WTC11 (cell line): ENCODE measurements at regions not wholly inside any gene's neighbourhood (a gene's known extent, or its start where the extent isn't known, plus 50 kb on each side); places are given as distances from the start of the nearest gene placed in this dataset.

Source experiments
- ATAC-seq: fragments of 200-7000 bp; cut with Tn5 transposase; 2 replicates; pipeline ENCODE4 v1.10.0; 2021; ENCODE audit warnings: mild to moderate bottlenecking, moderate library complexity
- CTCF ChIA-PET: fragments of 300-600 bp; sonication (Branson Sonifier 250); formaldehyde crosslinking; loops from one replicate; lab custom pipeline; 2021; ENCODE audit warnings: antibody characterized with exemption; lab: Charles Lee
- POLR2A ChIA-PET: fragments of 350-600 bp; sonication (Branson Sonifier 250); formaldehyde crosslinking; loops from one replicate; lab custom pipeline; 2021; ENCODE audit warnings: antibody characterized with exemption; lab: Charles Lee
- DNase-seq: peaks from one replicate; pipeline ENCODE4 v3.0.0; 2021; ENCODE audit warnings: low spot score
- H3K27ac Mint-ChIP-seq: 2 replicates; pipeline ENCODE4 v1.8.0; 2021; ENCODE audit warnings: mixed read lengths
- H3K27me3 Mint-ChIP-seq: 2 replicates; pipeline ENCODE4 v1.8.0; 2021; ENCODE audit warnings: low read depth, mild to moderate bottlenecking, moderate library complexity, mixed read lengths
- H3K36me3 Mint-ChIP-seq: 2 replicates; pipeline ENCODE4 v1.8.0; 2021; ENCODE audit warnings: mixed read lengths
- H3K4me1 Mint-ChIP-seq: 2 replicates; pipeline ENCODE4 v1.8.0; 2022; ENCODE audit warnings: mixed read lengths
- H3K4me3 Mint-ChIP-seq: 2 replicates; pipeline ENCODE4 v1.8.0; 2021; ENCODE audit warnings: mild to moderate bottlenecking, moderate library complexity, mixed read lengths
- H3K9me3 Mint-ChIP-seq: 2 replicates; pipeline ENCODE4 v1.8.0; 2021; ENCODE audit warnings: mixed read lengths
- ATF3 ChIP-seq: sonication (generic); formaldehyde crosslinking; conservative IDR thresholded peaks from 2 replicates; pipeline ENCODE4 v1.8.1; 2022; ENCODE audit warnings: mild to moderate bottlenecking, missing genetic modification reagents
- CBFB ChIP-seq: sonication (generic); formaldehyde crosslinking; IDR thresholded peaks from 2 replicates; pipeline ENCODE4 v1.8.1; 2022; ENCODE audit warnings: mild to moderate bottlenecking, low read depth, missing genetic modification reagents
- CREM ChIP-seq: sonication (generic); formaldehyde crosslinking; IDR thresholded peaks from 2 replicates; pipeline ENCODE4 v1.8.1; 2022; ENCODE audit warnings: mild to moderate bottlenecking, missing genetic modification reagents, moderate library complexity
- E2F1 ChIP-seq: sonication (generic); formaldehyde crosslinking; IDR thresholded peaks from 2 replicates; pipeline ENCODE4 v1.8.0; 2022; ENCODE audit warnings: mild to moderate bottlenecking, missing genetic modification reagents
- ELF4 ChIP-seq: sonication (generic); formaldehyde crosslinking; IDR thresholded peaks from 2 replicates; pipeline ENCODE4 v1.8.1; 2022; ENCODE audit warnings: low read depth, mild to moderate bottlenecking, moderate library complexity, missing genetic modification reagents
- ESRRA ChIP-seq: sonication (generic); formaldehyde crosslinking; IDR thresholded peaks from 2 replicates; pipeline ENCODE4 v1.8.1; 2022; ENCODE audit warnings: mild to moderate bottlenecking, missing genetic modification reagents, borderline replicate concordance
- ETV6 ChIP-seq: sonication (generic); formaldehyde crosslinking; IDR thresholded peaks from 2 replicates; pipeline ENCODE4 v1.8.1; 2022; ENCODE audit warnings: mild to moderate bottlenecking, missing genetic modification reagents
- FOXK1 ChIP-seq: sonication (generic); formaldehyde crosslinking; IDR thresholded peaks from 2 replicates; pipeline ENCODE4 v1.8.0; 2022; ENCODE audit warnings: mild to moderate bottlenecking, moderate library complexity, missing genetic modification reagents
- GABPB1 ChIP-seq: sonication (generic); formaldehyde crosslinking; IDR thresholded peaks from 2 replicates; pipeline ENCODE4 v1.8.1; 2023; ENCODE audit warnings: mild to moderate bottlenecking, missing genetic modification reagents
- HMGXB4 ChIP-seq: sonication (generic); formaldehyde crosslinking; IDR thresholded peaks from 2 replicates; pipeline ENCODE4 v1.8.1; 2023; ENCODE audit warnings: mild to moderate bottlenecking, moderate library complexity, missing genetic modification reagents
- MLX ChIP-seq: sonication (generic); formaldehyde crosslinking; IDR thresholded peaks from 2 replicates; pipeline ENCODE4 v1.8.1; 2023; ENCODE audit warnings: mild to moderate bottlenecking, missing genetic modification reagents, moderate library complexity
- NFE2L1 ChIP-seq: sonication (generic); formaldehyde crosslinking; IDR thresholded peaks from 2 replicates; pipeline ENCODE4 v1.8.1; 2023; ENCODE audit warnings: missing genetic modification reagents
- NFYB ChIP-seq: sonication (generic); formaldehyde crosslinking; conservative IDR thresholded peaks from 2 replicates; pipeline ENCODE4 v1.8.0; 2022; ENCODE audit warnings: low read depth, missing genetic modification reagents
- PREB ChIP-seq: sonication (generic); formaldehyde crosslinking; IDR thresholded peaks from 2 replicates; pipeline ENCODE4 v1.8.1; 2022; ENCODE audit warnings: mild to moderate bottlenecking, missing genetic modification reagents, moderate library complexity, borderline replicate concordance
- SP1 ChIP-seq: sonication (generic); formaldehyde crosslinking; conservative IDR thresholded peaks from 2 replicates; pipeline ENCODE4 v1.8.1; 2022; ENCODE audit warnings: missing genetic modification reagents
- TP53 ChIP-seq: sonication (generic); formaldehyde crosslinking; IDR thresholded peaks from 2 replicates; pipeline ENCODE4 v1.8.1; 2023; ENCODE audit warnings: mild to moderate bottlenecking, missing genetic modification reagents
- ZBTB21 ChIP-seq: sonication (generic); formaldehyde crosslinking; IDR thresholded peaks from 2 replicates; pipeline ENCODE4 v1.8.1; 2023; ENCODE audit warnings: mild to moderate bottlenecking, missing genetic modification reagents, borderline replicate concordance
- ZNF121 ChIP-seq: sonication (generic); formaldehyde crosslinking; IDR thresholded peaks from 2 replicates; pipeline ENCODE4 v1.8.0; 2023; ENCODE audit warnings: missing genetic modification reagents
- ZNF396 ChIP-seq: fragments of 250-450 bp; sonication (Bioruptor Pico); IDR thresholded peaks from 2 replicates; pipeline ENCODE4 v1.8.0; 2021; ENCODE audit warnings: mild to moderate bottlenecking, moderate library complexity, borderline replicate concordance
- ZNF416 ChIP-seq: fragments of 250-450 bp; sonication (Bioruptor Pico); IDR thresholded peaks from 2 replicates; pipeline ENCODE4 v1.9.0; 2021; ENCODE audit warnings: mild to moderate bottlenecking, inconsistent platforms
- ZNF671 ChIP-seq: fragments of 250-450 bp; sonication (Bioruptor Pico); IDR thresholded peaks from 2 replicates; pipeline ENCODE4 v1.8.0; 2021; ENCODE audit warnings: mild to moderate bottlenecking
- TF ChIP-seq, protein P1 (sequence below): sonication (generic); formaldehyde crosslinking; IDR thresholded peaks from 2 replicates; pipeline ENCODE4 v1.8.1; 2022; ENCODE audit warnings: missing genetic modification reagents, borderline replicate concordance
- TF ChIP-seq, protein P2 (sequence below): sonication (generic); formaldehyde crosslinking; IDR thresholded peaks from 2 replicates; pipeline ENCODE4 v1.8.0; 2022; ENCODE audit warnings: missing genetic modification reagents
- TF ChIP-seq, protein P3 (sequence below): fragments of 250-450 bp; sonication (Bioruptor Pico); IDR thresholded peaks from 2 replicates; pipeline ENCODE4 v2.1.2; 2022; ENCODE audit warnings: mild to moderate bottlenecking, moderate library complexity

DNA sequence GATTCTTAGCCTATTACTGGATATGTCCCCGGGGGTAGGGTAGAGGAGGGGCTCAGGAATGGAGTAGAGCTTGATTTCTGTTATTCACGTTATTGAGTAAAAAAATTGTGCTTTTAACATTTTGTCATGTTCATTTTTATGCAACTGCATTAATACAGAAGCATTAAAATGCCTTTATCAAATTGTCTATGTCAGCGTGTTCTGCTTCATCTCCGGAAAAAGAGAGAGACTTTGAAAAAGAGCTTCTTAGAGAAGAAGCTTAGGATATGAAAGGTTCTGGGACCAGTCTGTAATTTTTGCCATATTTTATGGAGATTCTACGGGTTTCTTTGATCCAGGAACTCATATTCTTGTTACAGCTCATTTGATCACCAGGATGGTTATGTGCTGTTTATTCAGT, 82.0 kb downstream of the SLC10A2 start:
- no peak for DNase-seq
- Mint-ChIP-seq H3K27me3 (no peaks in the 10 kb centered on the region; the same call in 1 of the 2 replicates), H3K4me3 (no peak overlapping the region), H3K4me1 (no peaks in the 10 kb centered on the region), H3K9me3 (peaks cover 40% of the 10 kb centered on the region)
- POLR2A ChIA-PET, result no interaction called here
- TF ChIP-seq, protein P1, sequence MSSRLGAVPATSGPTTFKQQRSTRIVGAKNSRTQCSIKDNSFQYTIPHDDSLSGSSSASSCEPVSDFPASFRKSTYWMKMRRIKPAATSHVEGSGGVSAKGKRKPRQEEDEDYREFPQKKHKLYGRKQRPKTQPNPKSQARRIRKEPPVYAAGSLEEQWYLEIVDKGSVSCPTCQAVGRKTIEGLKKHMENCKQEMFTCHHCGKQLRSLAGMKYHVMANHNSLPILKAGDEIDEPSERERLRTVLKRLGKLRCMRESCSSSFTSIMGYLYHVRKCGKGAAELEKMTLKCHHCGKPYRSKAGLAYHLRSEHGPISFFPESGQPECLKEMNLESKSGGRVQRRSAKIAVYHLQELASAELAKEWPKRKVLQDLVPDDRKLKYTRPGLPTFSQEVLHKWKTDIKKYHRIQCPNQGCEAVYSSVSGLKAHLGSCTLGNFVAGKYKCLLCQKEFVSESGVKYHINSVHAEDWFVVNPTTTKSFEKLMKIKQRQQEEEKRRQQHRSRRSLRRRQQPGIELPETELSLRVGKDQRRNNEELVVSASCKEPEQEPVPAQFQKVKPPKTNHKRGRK (CRISPR knock-in tag), result no peak
- TF ChIP-seq ZNF396 (CRISPR knock-in tag) (no peak), NFE2L1 (CRISPR knock-in tag) (no peak), ZNF121 (no peak), ATF3 (CRISPR knock-in tag) (no peak), SP1 (no peak), E2F1 (no peak), CREM (CRISPR knock-in tag) (no peak), CBFB (CRISPR knock-in tag) (no peak), TP53 (CRISPR knock-in tag) (no peak), ELF4 (CRISPR knock-in tag) (no peak), HMGXB4 (CRISPR knock-in tag) (no peak), ZBTB21 (CRISPR knock-in tag) (no peak), ETV6 (CRISPR knock-in tag) (no peak), ZNF671 (CRISPR knock-in tag) (no peak)
- TF ChIP-seq, protein P2, sequence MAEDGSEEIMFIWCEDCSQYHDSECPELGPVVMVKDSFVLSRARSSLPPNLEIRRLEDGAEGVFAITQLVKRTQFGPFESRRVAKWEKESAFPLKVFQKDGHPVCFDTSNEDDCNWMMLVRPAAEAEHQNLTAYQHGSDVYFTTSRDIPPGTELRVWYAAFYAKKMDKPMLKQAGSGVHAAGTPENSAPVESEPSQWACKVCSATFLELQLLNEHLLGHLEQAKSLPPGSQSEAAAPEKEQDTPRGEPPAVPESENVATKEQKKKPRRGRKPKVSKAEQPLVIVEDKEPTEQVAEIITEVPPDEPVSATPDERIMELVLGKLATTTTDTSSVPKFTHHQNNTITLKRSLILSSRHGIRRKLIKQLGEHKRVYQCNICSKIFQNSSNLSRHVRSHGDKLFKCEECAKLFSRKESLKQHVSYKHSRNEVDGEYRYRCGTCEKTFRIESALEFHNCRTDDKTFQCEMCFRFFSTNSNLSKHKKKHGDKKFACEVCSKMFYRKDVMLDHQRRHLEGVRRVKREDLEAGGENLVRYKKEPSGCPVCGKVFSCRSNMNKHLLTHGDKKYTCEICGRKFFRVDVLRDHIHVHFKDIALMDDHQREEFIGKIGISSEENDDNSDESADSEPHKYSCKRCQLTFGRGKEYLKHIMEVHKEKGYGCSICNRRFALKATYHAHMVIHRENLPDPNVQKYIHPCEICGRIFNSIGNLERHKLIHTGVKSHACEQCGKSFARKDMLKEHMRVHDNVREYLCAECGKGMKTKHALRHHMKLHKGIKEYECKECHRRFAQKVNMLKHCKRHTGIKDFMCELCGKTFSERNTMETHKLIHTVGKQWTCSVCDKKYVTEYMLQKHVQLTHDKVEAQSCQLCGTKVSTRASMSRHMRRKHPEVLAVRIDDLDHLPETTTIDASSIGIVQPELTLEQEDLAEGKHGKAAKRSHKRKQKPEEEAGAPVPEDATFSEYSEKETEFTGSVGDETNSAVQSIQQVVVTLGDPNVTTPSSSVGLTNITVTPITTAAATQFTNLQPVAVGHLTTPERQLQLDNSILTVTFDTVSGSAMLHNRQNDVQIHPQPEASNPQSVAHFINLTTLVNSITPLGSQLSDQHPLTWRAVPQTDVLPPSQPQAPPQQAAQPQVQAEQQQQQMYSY (CRISPR knock-in tag), result no peak
- TF ChIP-seq, all 79 proteins: peak for 0
- no peak overlapping the region for H3K27ac Mint-ChIP-seq
- peaks cover 30% of the 10 kb centered on the region for H3K36me3 Mint-ChIP-seq
- CTCF ChIA-PET, result no interaction called here
- ATAC-seq, result no peak

GRCh38 chr13:102983496-102983895, 82.7 kb downstream of the SLC10A2 start:
- Mint-ChIP-seq H3K27me3 (no peaks in the 10 kb centered on the region; the same call in 1 of the 2 replicates), H3K9me3 (peaks cover 32% of the 10 kb centered on the region), H3K4me1 (no peaks in the 10 kb centered on the region), H3K36me3 (peaks cover 25% of the 10 kb centered on the region), H3K4me3 (no peak overlapping the region), H3K27ac (no peak overlapping the region)
- ChIA-PET POLR2A (no interaction called here), CTCF (no interaction called here)
- ATAC-seq (no peak), DNase-seq (no peak)
- TF ChIP-seq, protein P3, sequence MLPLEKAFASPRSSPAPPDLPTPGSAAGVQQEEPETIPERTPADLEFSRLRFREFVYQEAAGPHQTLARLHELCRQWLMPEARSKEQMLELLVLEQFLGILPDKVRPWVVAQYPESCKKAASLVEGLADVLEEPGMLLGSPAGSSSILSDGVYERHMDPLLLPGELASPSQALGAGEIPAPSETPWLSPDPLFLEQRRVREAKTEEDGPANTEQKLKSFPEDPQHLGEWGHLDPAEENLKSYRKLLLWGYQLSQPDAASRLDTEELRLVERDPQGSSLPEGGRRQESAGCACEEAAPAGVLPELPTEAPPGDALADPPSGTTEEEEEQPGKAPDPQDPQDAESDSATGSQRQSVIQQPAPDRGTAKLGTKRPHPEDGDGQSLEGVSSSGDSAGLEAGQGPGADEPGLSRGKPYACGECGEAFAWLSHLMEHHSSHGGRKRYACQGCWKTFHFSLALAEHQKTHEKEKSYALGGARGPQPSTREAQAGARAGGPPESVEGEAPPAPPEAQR (CRISPR knock-in tag), result no peak
- TF ChIP-seq GABPB1 (CRISPR knock-in tag) (no peak), PREB (CRISPR knock-in tag) (no peak), MLX (no peak), ZNF416 (CRISPR knock-in tag) (no peak), ESRRA (CRISPR knock-in tag) (no peak), ZNF121 (no peak), ETV6 (CRISPR knock-in tag) (no peak), NFYB (CRISPR knock-in tag) (no peak), FOXK1 (CRISPR knock-in tag) (no peak)
